ENCODE measurements at regions not wholly inside any gene's neighbourhood (a gene's known extent, or its start where the extent isn't known, plus 50 kb on each side); places are given as distances from the start of the nearest gene placed in this dataset.
A peak's percentile ranks its signal among the peaks of the same experiment; 100 is the strongest.

DNA sequence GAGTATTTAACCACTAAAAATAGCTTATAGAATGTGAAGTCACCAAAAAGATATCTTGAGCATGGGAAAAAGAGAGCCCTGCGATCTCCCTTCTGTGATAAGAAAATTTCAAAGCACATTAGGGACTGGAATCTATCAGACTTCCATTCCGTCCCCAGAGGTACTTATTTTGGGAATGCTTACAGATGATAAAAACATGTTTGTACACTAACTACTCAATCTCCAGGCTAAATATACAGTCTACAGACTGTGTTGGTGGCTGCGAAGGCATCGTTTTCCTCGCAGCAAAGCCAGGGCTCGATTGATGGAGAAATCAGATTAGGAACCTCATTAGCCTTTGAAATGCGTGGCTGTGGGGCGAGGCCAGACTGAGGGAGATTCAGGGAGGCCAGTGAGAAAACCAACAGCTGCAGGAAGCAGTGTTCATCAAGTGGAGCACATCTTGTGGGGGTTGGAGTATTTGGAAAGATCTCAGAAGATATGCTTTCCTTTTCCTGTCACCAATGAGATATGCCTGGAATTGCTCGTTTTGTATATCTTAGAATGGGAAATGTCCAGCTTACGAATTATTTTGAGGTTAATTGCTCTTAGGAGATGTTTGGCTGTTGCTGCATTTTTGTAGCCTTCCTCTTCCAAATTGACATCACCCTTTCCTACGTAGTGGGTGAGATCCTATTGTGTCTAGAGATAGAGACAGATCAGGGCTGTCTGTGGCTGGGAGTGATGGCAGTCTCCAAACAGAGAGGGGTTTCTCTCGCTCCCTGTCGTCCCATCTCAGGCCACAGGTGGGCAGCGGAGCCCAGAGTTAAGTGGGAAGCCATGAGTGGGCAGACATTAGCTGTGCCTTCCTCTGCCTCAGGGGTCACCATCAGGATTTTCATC lies 224.9 kb upstream of the FAT1 start:
- TF ChIP-seq, protein P1, sequence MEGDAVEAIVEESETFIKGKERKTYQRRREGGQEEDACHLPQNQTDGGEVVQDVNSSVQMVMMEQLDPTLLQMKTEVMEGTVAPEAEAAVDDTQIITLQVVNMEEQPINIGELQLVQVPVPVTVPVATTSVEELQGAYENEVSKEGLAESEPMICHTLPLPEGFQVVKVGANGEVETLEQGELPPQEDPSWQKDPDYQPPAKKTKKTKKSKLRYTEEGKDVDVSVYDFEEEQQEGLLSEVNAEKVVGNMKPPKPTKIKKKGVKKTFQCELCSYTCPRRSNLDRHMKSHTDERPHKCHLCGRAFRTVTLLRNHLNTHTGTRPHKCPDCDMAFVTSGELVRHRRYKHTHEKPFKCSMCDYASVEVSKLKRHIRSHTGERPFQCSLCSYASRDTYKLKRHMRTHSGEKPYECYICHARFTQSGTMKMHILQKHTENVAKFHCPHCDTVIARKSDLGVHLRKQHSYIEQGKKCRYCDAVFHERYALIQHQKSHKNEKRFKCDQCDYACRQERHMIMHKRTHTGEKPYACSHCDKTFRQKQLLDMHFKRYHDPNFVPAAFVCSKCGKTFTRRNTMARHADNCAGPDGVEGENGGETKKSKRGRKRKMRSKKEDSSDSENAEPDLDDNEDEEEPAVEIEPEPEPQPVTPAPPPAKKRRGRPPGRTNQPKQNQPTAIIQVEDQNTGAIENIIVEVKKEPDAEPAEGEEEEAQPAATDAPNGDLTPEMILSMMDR (IDR thresholded peaks at IDR 0.05), result no peak
- H3K4me3 ChIP-seq, result no peak overlapping the region
- peak in 1 of 4 donors; percentile 37 for ATAC-seq
- no peaks in the 10 kb centered on the region for H3K27me3 ChIP-seq (ENCODE audit: insufficient read depth in 3 of 3, low read length in 2 of 3)
- H3K4me1 ChIP-seq, result no peaks in the 10 kb centered on the region
- no peak for DNase-seq
- WGBS, 3 donors, result 27 to 33% (median 32%) methylated on average over 14 of the region's 14 CpGs
- H3K9me3 ChIP-seq, result no peaks in the 10 kb centered on the region
- intact Hi-C loops (cut with DNase I), result no loop called here
- H3K36me3 ChIP-seq (ENCODE audit: insufficient read depth in 1 of 2, low read depth in 1 of 2), result no peaks in the 10 kb centered on the region
- no peak overlapping the region for H3K27ac ChIP-seq

GRCh38 chr4:186949847-186950246 lies 226.2 kb upstream of the FAT1 start:
- Histone ChIP-seq H3K9me3 (no peaks in the 10 kb centered on the region), H3K4me3 (no peak overlapping the region), H3K36me3 (ENCODE audit: insufficient read depth in 1 of 2, low read depth in 1 of 2) (no peaks in the 10 kb centered on the region), H3K27ac (no peak overlapping the region), H3K4me1 (no peaks in the 10 kb centered on the region), H3K27me3 (ENCODE audit: insufficient read depth in 3 of 3, low read length in 2 of 3) (no peaks in the 10 kb centered on the region)
- no peak for DNase-seq
- intact Hi-C loops (cut with DNase I), result loop anchor here in 1 of 2 donors (10.0 kb wide), 1 partner anchor 225 kb away; the partner anchor contains the start of gene FAT1
- 89 to 97% (median 90%) methylated on average over 6 of the region's 6 CpGs for WGBS, 3 donors
- ATAC-seq, result no peak
- TF ChIP-seq, protein P1 (IDR thresholded peaks at IDR 0.05), result no peak

DNA sequence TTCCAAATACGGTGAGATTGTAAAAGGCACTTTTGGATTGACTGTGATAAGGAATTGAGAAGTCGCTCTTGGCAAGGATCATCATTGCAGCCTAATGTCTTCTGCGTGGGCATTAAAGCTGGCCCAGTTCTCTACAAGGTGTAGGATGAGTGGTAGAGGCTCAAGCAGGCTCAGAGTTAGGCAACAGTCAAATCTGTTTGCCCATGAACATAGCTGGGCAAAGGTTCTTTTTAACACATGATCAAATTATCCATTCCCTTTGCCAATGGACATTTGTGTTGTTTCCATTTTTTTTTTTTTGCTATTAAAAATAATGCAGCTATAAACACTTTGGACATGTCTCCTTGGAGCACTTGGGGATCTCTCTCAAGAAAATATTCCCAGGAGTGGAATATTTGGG lies 229.1 kb upstream of the FAT1 start:
- no peaks in the 10 kb centered on the region for H3K9me3 ChIP-seq
- H3K27ac ChIP-seq, result no peak overlapping the region
- ATAC-seq (no peak), DNase-seq (no peak)
- 80 to 93% (median 89%) methylated on average over 3 of the region's 3 CpGs for WGBS, 3 donors
- no peaks in the 10 kb centered on the region for H3K27me3 ChIP-seq (ENCODE audit: insufficient read depth in 3 of 3, low read length in 2 of 3)
- H3K4me3 ChIP-seq, result no peak overlapping the region
- intact Hi-C loops (cut with DNase I), result loop anchor here in 1 of 2 donors (10.0 kb wide), 1 partner anchor 228 kb away; the partner anchor contains the start of gene FAT1
- H3K36me3 ChIP-seq (ENCODE audit: insufficient read depth in 1 of 2, low read depth in 1 of 2), result no peaks in the 10 kb centered on the region
- H3K4me1 ChIP-seq, result no peaks in the 10 kb centered on the region
- TF ChIP-seq, protein P1 (IDR thresholded peaks at IDR 0.05), result no peak

- DNase-seq (peak; percentile 62 to 75), ATAC-seq (peak in 2 of 4 donors; percentile 25 to 48)
- TF ChIP-seq, protein P1 (IDR thresholded peaks at IDR 0.05), result no peak
- Histone ChIP-seq H3K27ac (no peak overlapping the region), H3K4me3 (no peak overlapping the region), H3K36me3 (ENCODE audit: insufficient read depth in 1 of 2, low read depth in 1 of 2) (no peaks in the 10 kb centered on the region), H3K9me3 (no peaks in the 10 kb centered on the region), H3K4me1 (no peaks in the 10 kb centered on the region), H3K27me3 (ENCODE audit: insufficient read depth in 3 of 3, low read length in 2 of 3) (no peaks in the 10 kb centered on the region)
- WGBS, 3 donors, result 25 to 43% (median 28%) methylated on average over 13 of the region's 13 CpGs
- intact Hi-C loops (cut with DNase I), result loop anchor here in 1 of 2 donors (10.0 kb wide), 1 partner anchor 229 kb away; the partner anchor contains the start of gene FAT1
Observed at GRCh38 chr4:186953599-186954260, 230.1 kb upstream of the FAT1 start.

All from psoas muscle (tissue), 7 donors.